A549 (cell line): ENCODE measurements at regions not wholly inside any gene's neighbourhood (a gene's known extent, or its start where the extent isn't known, plus 50 kb on each side); places are given as distances from the start of the nearest gene placed in this dataset.

Experiments used
- CEBPB ChIP-seq, 2 experiments: fragments of >200 bp in 1 of 2; sonication (Bioruptor Twin) in 1 of 2; formaldehyde crosslinking in 1 of 2; IDR thresholded peaks; 2 replicates each; pipeline ENCODE4 v1.6.1; 2012 to 2016
- CHD2 ChIP-seq: fragments of 150-350 bp; IDR thresholded peaks from 2 replicates; pipeline ENCODE4 v1.6.1; 2014; ENCODE audit warnings: low read length; ENCODE audit not compliant: partially characterized antibody
- EHMT2 ChIP-seq: fragments of 200-600 bp; sonication (generic); IDR thresholded peaks from 2 replicates; pipeline ENCODE4 v1.6.1; 2016; ENCODE audit warnings: antibody characterized with exemption, low read depth, mild to moderate bottlenecking, moderate library complexity
- EP300 ChIP-seq, 2 experiments: fragments of >200 bp; sonication (Bioruptor Twin); formaldehyde crosslinking; IDR thresholded peaks; 2 replicates in 1 of 2; 3 replicates in 1 of 2; pipeline ENCODE4 v1.6.1; 2016 to 2017
- JUN ChIP-seq, 2 experiments: fragments of >200 bp; sonication (Bioruptor Twin); formaldehyde crosslinking; IDR thresholded peaks; 2 replicates in 1 of 2; 3 replicates in 1 of 2; pipeline ENCODE4 v1.6.1; 2016 to 2017
- MAFK ChIP-seq: fragments of 450-650 bp; IDR thresholded peaks from 2 replicates; pipeline ENCODE4 v1.6.1; 2014; ENCODE audit not compliant: partially characterized antibody
- MYC ChIP-seq: IDR thresholded peaks from 2 replicates; pipeline ENCODE4 v1.6.1; 2012; ENCODE audit warnings: mild to moderate bottlenecking, inconsistent platforms, low read length, improper control_type of control experiment, borderline replicate concordance
- POLR2A ChIP-seq: IDR thresholded peaks from 2 replicates; pipeline ENCODE4 v1.6.1; 2012; ENCODE audit warnings: mild to moderate bottlenecking, low read length
- SREBF2 ChIP-seq: fragments of 450-650 bp; IDR thresholded peaks from 2 replicates; pipeline ENCODE4 v1.6.1; 2014; ENCODE audit warnings: mild to moderate bottlenecking, moderate library complexity
- ZC3H11A ChIP-seq: fragments of 450-650 bp; IDR thresholded peaks from 2 replicates; pipeline ENCODE4 v1.6.1; 2014; ENCODE audit warnings: antibody characterized with exemption, mild to moderate bottlenecking
- TF ChIP-seq, protein P1 (sequence below): fragments of >200 bp; sonication (Bioruptor Twin); formaldehyde crosslinking; IDR thresholded peaks from 3 replicates; pipeline ENCODE4 v1.5.1; 2016
- TF ChIP-seq, protein P2 (sequence below): IDR thresholded peaks from 2 replicates; pipeline ENCODE4 v1.6.1; 2012

DNA sequence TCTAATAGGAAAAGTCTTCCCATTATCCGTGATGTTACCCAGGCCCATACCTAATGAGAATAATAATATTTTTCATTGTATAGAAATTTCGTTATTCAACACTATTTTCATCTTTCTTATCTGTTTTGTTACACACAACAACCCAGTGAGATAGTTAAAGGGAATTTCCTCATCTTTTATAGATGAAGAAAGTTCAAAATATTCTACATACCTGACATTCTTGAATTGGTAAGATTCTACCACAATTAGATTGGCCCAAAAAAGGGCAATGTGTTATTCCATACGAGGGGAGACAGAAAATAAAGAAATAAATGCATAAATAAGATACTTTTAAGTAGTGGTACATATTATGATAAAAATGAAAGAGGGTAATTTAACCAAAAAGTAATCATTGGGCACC, 405.5 kb upstream of the ADAMTS5 start:
- TF ChIP-seq MAFK, result no peak
- TF ChIP-seq MYC, result no peak
- TF ChIP-seq EP300 (IDR thresholded peaks at IDR 0.05), result no peak
- no peak for TF ChIP-seq SREBF2
- no peak for TF ChIP-seq CHD2
- TF ChIP-seq, protein P1, sequence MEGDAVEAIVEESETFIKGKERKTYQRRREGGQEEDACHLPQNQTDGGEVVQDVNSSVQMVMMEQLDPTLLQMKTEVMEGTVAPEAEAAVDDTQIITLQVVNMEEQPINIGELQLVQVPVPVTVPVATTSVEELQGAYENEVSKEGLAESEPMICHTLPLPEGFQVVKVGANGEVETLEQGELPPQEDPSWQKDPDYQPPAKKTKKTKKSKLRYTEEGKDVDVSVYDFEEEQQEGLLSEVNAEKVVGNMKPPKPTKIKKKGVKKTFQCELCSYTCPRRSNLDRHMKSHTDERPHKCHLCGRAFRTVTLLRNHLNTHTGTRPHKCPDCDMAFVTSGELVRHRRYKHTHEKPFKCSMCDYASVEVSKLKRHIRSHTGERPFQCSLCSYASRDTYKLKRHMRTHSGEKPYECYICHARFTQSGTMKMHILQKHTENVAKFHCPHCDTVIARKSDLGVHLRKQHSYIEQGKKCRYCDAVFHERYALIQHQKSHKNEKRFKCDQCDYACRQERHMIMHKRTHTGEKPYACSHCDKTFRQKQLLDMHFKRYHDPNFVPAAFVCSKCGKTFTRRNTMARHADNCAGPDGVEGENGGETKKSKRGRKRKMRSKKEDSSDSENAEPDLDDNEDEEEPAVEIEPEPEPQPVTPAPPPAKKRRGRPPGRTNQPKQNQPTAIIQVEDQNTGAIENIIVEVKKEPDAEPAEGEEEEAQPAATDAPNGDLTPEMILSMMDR, result no peak
- no peak for TF ChIP-seq CEBPB (IDR thresholded peaks at IDR 0.05)
- TF ChIP-seq, protein P2, sequence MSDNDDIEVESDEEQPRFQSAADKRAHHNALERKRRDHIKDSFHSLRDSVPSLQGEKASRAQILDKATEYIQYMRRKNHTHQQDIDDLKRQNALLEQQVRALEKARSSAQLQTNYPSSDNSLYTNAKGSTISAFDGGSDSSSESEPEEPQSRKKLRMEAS, result no peak
- TF ChIP-seq ZC3H11A, result no peak
- no peak for TF ChIP-seq EHMT2
- TF ChIP-seq POLR2A, result no peak
- no peak for TF ChIP-seq JUN (IDR thresholded peaks at IDR 0.05)
